LNCaP clone FGC (cell line): ENCODE measurements at regions not wholly inside any gene's neighbourhood (a gene's known extent, or its start where the extent isn't known, plus 50 kb on each side); places are given as distances from the start of the nearest gene placed in this dataset.

Experiments used
- DNase-seq: peaks from one replicate; pipeline ENCODE4 v3.0.0-alpha.2; 2011; ENCODE audit warnings: low read depth
- H3K4me3 ChIP-seq: 2 replicates; pipeline ENCODE4 v1.5.1; 2011; ENCODE audit warnings: mild to moderate bottlenecking, low read depth, low read length, control low read depth
- CTCF ChIP-seq: IDR thresholded peaks from 2 replicates; pipeline ENCODE4 v1.5.1; 2012; ENCODE audit warnings: mild to moderate bottlenecking; ENCODE audit not compliant: control insufficient read depth, insufficient read depth; ENCODE audit errors: extremely low read depth

- no peak overlapping the region for H3K4me3 ChIP-seq
- no peak for TF ChIP-seq CTCF
- no peak for DNase-seq
Observed at GRCh38 chr5:58069016-58069705, 390.7 kb downstream of the PLK2 start.

- DNase-seq: no peak
- no peak overlapping the region for H3K4me3 ChIP-seq
- no peak for TF ChIP-seq CTCF
Observed at GRCh38 chr5:58066557-58066956, 393.3 kb downstream of the PLK2 start.

GRCh38 chr5:58066076-58066475 lies 393.8 kb downstream of the PLK2 start:
- no peak overlapping the region for H3K4me3 ChIP-seq
- no peak for DNase-seq
- no peak for TF ChIP-seq CTCF

- no peak overlapping the region for H3K4me3 ChIP-seq
- no peak for TF ChIP-seq CTCF
- DNase-seq: no peak
Observed at GRCh38 chr5:58064801-58065200, 395.1 kb downstream of the PLK2 start.

GRCh38 chr5:58060996-58061395 lies 398.9 kb downstream of the PLK2 start:
- no peak for TF ChIP-seq CTCF
- H3K4me3 ChIP-seq: no peak overlapping the region
- no peak for DNase-seq

GRCh38 chr5:58057324-58057723 lies 402.6 kb downstream of the PLK2 start:
- no peak overlapping the region for H3K4me3 ChIP-seq
- no peak for DNase-seq
- TF ChIP-seq CTCF: no peak

- DNase-seq: no peak
- TF ChIP-seq CTCF: no peak
- H3K4me3 ChIP-seq: no peak overlapping the region
Observed at GRCh38 chr5:58056546-58056945, 403.3 kb downstream of the PLK2 start.
